Trophoblast cell (in vitro differentiated cells and primary cell): ENCODE measurements at regions not wholly inside any gene's neighbourhood (a gene's known extent, or its start where the extent isn't known, plus 50 kb on each side); places are given as distances from the start of the nearest gene placed in this dataset.

Experiments used
- DNase-seq, 2 donors: peaks; one replicate each; pipeline ENCODE4 v3.0.0-alpha.2; 2016
- H2AFZ ChIP-seq: 2 replicates; pipeline ENCODE4 v1.6.1; 2013; ENCODE audit warnings: low read length, moderate library complexity, mild to moderate bottlenecking; ENCODE audit not compliant: insufficient read depth, poor library complexity
- H2AK5ac ChIP-seq: 2 replicates; pipeline ENCODE4 v1.6.1; 2013; ENCODE audit warnings: mild to moderate bottlenecking, low read length
- H2BK120ac ChIP-seq: 2 replicates; pipeline ENCODE4 v1.6.1; 2013; ENCODE audit warnings: low read length, mild to moderate bottlenecking, moderate library complexity; ENCODE audit not compliant: insufficient read depth, poor library complexity
- H2BK12ac ChIP-seq: 2 replicates; pipeline ENCODE4 v1.6.1; 2013; ENCODE audit warnings: mild to moderate bottlenecking, low read length, moderate library complexity
- H2BK5ac ChIP-seq: 2 replicates; pipeline ENCODE4 v1.6.1; 2013; ENCODE audit warnings: low read length, low read depth, moderate library complexity, mild to moderate bottlenecking; ENCODE audit not compliant: poor library complexity
- H3K14ac ChIP-seq: 2 replicates; pipeline ENCODE4 v1.6.1; 2013; ENCODE audit warnings: mild to moderate bottlenecking, low read length
- H3K18ac ChIP-seq: 2 replicates; pipeline ENCODE4 v1.6.1; 2013; ENCODE audit warnings: mild to moderate bottlenecking, low read length
- H3K23ac ChIP-seq: 2 replicates; pipeline ENCODE4 v1.6.1; 2013; ENCODE audit warnings: low read length
- H3K27ac ChIP-seq: 2 replicates; pipeline ENCODE4 v1.5.1; 2013; ENCODE audit warnings: low read depth, mild to moderate bottlenecking, inconsistent platforms, low read length, moderate library complexity
- H3K27me3 ChIP-seq: 2 replicates; pipeline ENCODE4 v1.6.1; 2013; ENCODE audit warnings: inconsistent platforms, mild to moderate bottlenecking, low read length, moderate library complexity; ENCODE audit not compliant: insufficient read depth
- H3K36me3 ChIP-seq, 2 experiments: 1 replicate in 1 of 2; 2 replicates in 1 of 2; pipeline ENCODE4 v1.6.1; 2013; ENCODE audit warnings: low read length in 2 of 2, mild to moderate bottlenecking in 2 of 2, moderate library complexity in 1 of 2; ENCODE audit not compliant: insufficient read depth in 2 of 2, control insufficient read depth in 1 of 2
- H3K4ac ChIP-seq: 2 replicates; pipeline ENCODE4 v1.6.1; 2013; ENCODE audit warnings: low read depth, mild to moderate bottlenecking, low read length, moderate library complexity
- H3K4me1 ChIP-seq, 2 experiments: 1 replicate in 1 of 2; 2 replicates in 1 of 2; pipeline ENCODE4 v1.6.1; 2013; ENCODE audit warnings: low read length in 2 of 2, mild to moderate bottlenecking in 2 of 2, moderate library complexity in 1 of 2; ENCODE audit not compliant: insufficient read depth in 2 of 2, control insufficient read depth in 1 of 2
- H3K4me2 ChIP-seq: 2 replicates; pipeline ENCODE4 v1.6.1; 2013; ENCODE audit warnings: inconsistent platforms, mild to moderate bottlenecking, low read length, moderate library complexity
- H3K4me3 ChIP-seq: 2 replicates; pipeline ENCODE4 v1.5.1; 2013; ENCODE audit warnings: mild to moderate bottlenecking, low read depth, low read length, inconsistent platforms
- H3K79me1 ChIP-seq: one replicate; pipeline ENCODE4 v1.6.1; 2013; ENCODE audit warnings: low read length
- H3K79me2 ChIP-seq: 2 replicates; pipeline ENCODE4 v1.6.1; 2013; ENCODE audit warnings: low read length, mild to moderate bottlenecking; ENCODE audit not compliant: control insufficient read depth, insufficient read depth, poor library complexity
- H3K9ac ChIP-seq: 2 replicates; pipeline ENCODE4 v1.6.1; 2013; ENCODE audit warnings: mild to moderate bottlenecking, low read length
- H3K9me3 ChIP-seq: 2 replicates; pipeline ENCODE4 v1.6.1; 2013; ENCODE audit warnings: low read depth, mild to moderate bottlenecking, control low read depth, inconsistent platforms, low read length; ENCODE audit not compliant: insufficient read depth
- H4K12ac ChIP-seq: 2 replicates; pipeline ENCODE4 v1.6.1; 2013; ENCODE audit warnings: low read depth, mild to moderate bottlenecking, low read length, moderate library complexity
- H4K8ac ChIP-seq: 2 replicates; pipeline ENCODE4 v1.6.1; 2013; ENCODE audit warnings: low read depth, mild to moderate bottlenecking, low read length, moderate library complexity
- H4K91ac ChIP-seq: one replicate; pipeline ENCODE4 v1.6.1; 2013; ENCODE audit warnings: low read depth, mild to moderate bottlenecking, low read length, moderate library complexity
- WGBS: extraction: QIAGEN DNeasy Blood & Tissue Kit; methylation state at CpG from one replicate; pipeline ENCODE4 v1.1.7; 2013; ENCODE audit warnings: missing lambda C conversion rate; ENCODE audit not compliant: insufficient read length, insufficient coverage; ENCODE audit errors: extremely low coverage; 5-methylcytosine and 5-hydroxymethylcytosine counted together

GRCh38 chr9:19634881-19635280, 154.0 kb downstream of the SLC24A2 start:
- Histone ChIP-seq H2AFZ (no peak overlapping the region), H4K12ac (no peak overlapping the region), H4K8ac (no peak overlapping the region), H3K4ac (no peak overlapping the region), H3K9me3 (peaks cover 2% of the 10 kb centered on the region), H3K27me3 (no peaks in the 10 kb centered on the region), H3K4me3 (no peak overlapping the region), H2BK120ac (no peak overlapping the region), H3K27ac (no peak overlapping the region), H3K4me1 (no peaks in the 10 kb centered on the region), H3K14ac (no peak overlapping the region), H3K79me2 (no peaks in the 10 kb centered on the region), H3K23ac (no peak overlapping the region), H2BK12ac (no peak overlapping the region), H3K9ac (no peak overlapping the region), H4K91ac (no peak overlapping the region), H2BK5ac (no peak overlapping the region), H3K4me2 (no peak overlapping the region), H3K79me1 (no peaks in the 10 kb centered on the region), H3K18ac (no peak overlapping the region), H2AK5ac (no peak overlapping the region), H3K36me3 (no peaks in the 10 kb centered on the region)
- WGBS, result no CpG with 5 or more reads among the region's 2 CpGs
- no peak for DNase-seq

- H2BK5ac ChIP-seq, result no peak overlapping the region
- no peaks in the 10 kb centered on the region for H3K79me1 ChIP-seq
- H3K4me3 ChIP-seq, result no peak overlapping the region
- H3K4ac ChIP-seq, result no peak overlapping the region
- no peaks in the 10 kb centered on the region for H3K79me2 ChIP-seq
- H3K14ac ChIP-seq, result no peak overlapping the region
- H3K27me3 ChIP-seq, result no peaks in the 10 kb centered on the region
- no peak overlapping the region for H3K4me2 ChIP-seq
- H4K12ac ChIP-seq, result no peak overlapping the region
- no peaks in the 10 kb centered on the region for H3K36me3 ChIP-seq
- no peaks in the 10 kb centered on the region for H3K4me1 ChIP-seq
- no peaks in the 10 kb centered on the region for H3K9me3 ChIP-seq
- WGBS, result no CpG with 5 or more reads among the region's 3 CpGs
- DNase-seq, result no peak
- H2AK5ac ChIP-seq, result no peak overlapping the region
- H4K91ac ChIP-seq, result no peak overlapping the region
- H2BK12ac ChIP-seq, result no peak overlapping the region
- H3K23ac ChIP-seq, result no peak overlapping the region
- no peak overlapping the region for H3K18ac ChIP-seq
- no peak overlapping the region for H3K9ac ChIP-seq
- H3K27ac ChIP-seq, result no peak overlapping the region
- no peak overlapping the region for H4K8ac ChIP-seq
- H2AFZ ChIP-seq, result no peak overlapping the region
- no peak overlapping the region for H2BK120ac ChIP-seq
Measured at GRCh38 chr9:19631181-19631580, 157.7 kb downstream of the SLC24A2 start.

- no peak overlapping the region for H3K4me3 ChIP-seq
- H3K4me2 ChIP-seq, result no peak overlapping the region
- H3K36me3 ChIP-seq, result no peaks in the 10 kb centered on the region
- H2BK12ac ChIP-seq, result no peak overlapping the region
- H2BK5ac ChIP-seq, result no peak overlapping the region
- DNase-seq, result no peak
- no peaks in the 10 kb centered on the region for H3K79me2 ChIP-seq
- H3K79me1 ChIP-seq, result no peaks in the 10 kb centered on the region
- H3K27me3 ChIP-seq, result no peaks in the 10 kb centered on the region
- no peak overlapping the region for H4K8ac ChIP-seq
- H3K18ac ChIP-seq, result no peak overlapping the region
- no peak overlapping the region for H3K14ac ChIP-seq
- no peak overlapping the region for H4K91ac ChIP-seq
- H3K27ac ChIP-seq, result no peak overlapping the region
- no peak overlapping the region for H2BK120ac ChIP-seq
- no peaks in the 10 kb centered on the region for H3K9me3 ChIP-seq
- H3K4me1 ChIP-seq, result no peaks in the 10 kb centered on the region
- H3K23ac ChIP-seq, result no peak overlapping the region
- no CpG with 5 or more reads among the region's 4 CpGs for WGBS
- H2AFZ ChIP-seq, result no peak overlapping the region
- H3K4ac ChIP-seq, result no peak overlapping the region
- no peak overlapping the region for H4K12ac ChIP-seq
- no peak overlapping the region for H2AK5ac ChIP-seq
- H3K9ac ChIP-seq, result no peak overlapping the region
Measured at GRCh38 chr9:19630760-19631159, 158.1 kb downstream of the SLC24A2 start.

- Histone ChIP-seq H3K4me1 (no peaks in the 10 kb centered on the region), H3K79me1 (no peaks in the 10 kb centered on the region), H4K8ac (no peak overlapping the region), H3K79me2 (no peaks in the 10 kb centered on the region), H3K4me2 (no peak overlapping the region), H3K27me3 (no peaks in the 10 kb centered on the region), H3K14ac (no peak overlapping the region), H2BK120ac (no peak overlapping the region), H4K12ac (no peak overlapping the region), H4K91ac (no peak overlapping the region), H3K4me3 (no peak overlapping the region), H3K36me3 (no peaks in the 10 kb centered on the region), H2AFZ (no peak overlapping the region), H3K18ac (no peak overlapping the region), H3K27ac (no peak overlapping the region), H3K4ac (no peak overlapping the region), H2AK5ac (no peak overlapping the region), H3K23ac (no peak overlapping the region), H3K9me3 (no peaks in the 10 kb centered on the region), H2BK5ac (no peak overlapping the region), H3K9ac (no peak overlapping the region), H2BK12ac (no peak overlapping the region)
- no CpG with 5 or more reads among the region's 3 CpGs for WGBS
- no peak for DNase-seq
Measured at GRCh38 chr9:19629488-19629887, 159.3 kb downstream of the SLC24A2 start.
